Colonic mucosa (tissue), 4 donors: ENCODE measurements at regions not wholly inside any gene's neighbourhood (a gene's known extent, or its start where the extent isn't known, plus 50 kb on each side); places are given as distances from the start of the nearest gene placed in this dataset.

Experiments
- DNase-seq: peaks from one replicate; pipeline ENCODE4 v3.0.0-alpha.2; 2020
- H3K27ac ChIP-seq: fragments of 200-600 bp; one replicate; pipeline ENCODE4 v1.8.0; 2021
- H3K27me3 ChIP-seq: fragments of 200-600 bp; one replicate; pipeline ENCODE4 v1.8.0; 2021
- H3K36me3 ChIP-seq: fragments of 200-600 bp; one replicate; pipeline ENCODE4 v1.8.0; 2021
- H3K4me1 ChIP-seq: fragments of 200-600 bp; one replicate; pipeline ENCODE4 v1.8.0; 2021; ENCODE audit warnings: mild to moderate bottlenecking
- H3K4me3 ChIP-seq: fragments of 200-600 bp; one replicate; pipeline ENCODE4 v1.8.0; 2021
- H3K9ac ChIP-seq, 2 donors: one replicate each; pipeline ENCODE4 v1.7.0; 2013; ENCODE audit warnings: control low read depth in 2 of 2, low read depth in 2 of 2, low read length in 2 of 2
- H3K9me3 ChIP-seq: fragments of 200-600 bp; one replicate; pipeline ENCODE4 v1.8.0; 2021
- intact Hi-C: fragments of 100-400 bp; cut with DNase I; formaldehyde crosslinking; loops from one replicate; pipeline ENCODE4 v1.14.1; 2022
- TF ChIP-seq, protein P1 (sequence below): fragments of 200-600 bp; IDR thresholded peaks from one replicate; pipeline ENCODE4 v1.8.0; 2022; ENCODE audit warnings: antibody characterized with exemption, mild to moderate bottlenecking
- donor health status: healthy.
- donor health status: DM: no; HTN: no; CAD: no.
- donor health status: DM: no; HTN: no; CAD: no.

DNA sequence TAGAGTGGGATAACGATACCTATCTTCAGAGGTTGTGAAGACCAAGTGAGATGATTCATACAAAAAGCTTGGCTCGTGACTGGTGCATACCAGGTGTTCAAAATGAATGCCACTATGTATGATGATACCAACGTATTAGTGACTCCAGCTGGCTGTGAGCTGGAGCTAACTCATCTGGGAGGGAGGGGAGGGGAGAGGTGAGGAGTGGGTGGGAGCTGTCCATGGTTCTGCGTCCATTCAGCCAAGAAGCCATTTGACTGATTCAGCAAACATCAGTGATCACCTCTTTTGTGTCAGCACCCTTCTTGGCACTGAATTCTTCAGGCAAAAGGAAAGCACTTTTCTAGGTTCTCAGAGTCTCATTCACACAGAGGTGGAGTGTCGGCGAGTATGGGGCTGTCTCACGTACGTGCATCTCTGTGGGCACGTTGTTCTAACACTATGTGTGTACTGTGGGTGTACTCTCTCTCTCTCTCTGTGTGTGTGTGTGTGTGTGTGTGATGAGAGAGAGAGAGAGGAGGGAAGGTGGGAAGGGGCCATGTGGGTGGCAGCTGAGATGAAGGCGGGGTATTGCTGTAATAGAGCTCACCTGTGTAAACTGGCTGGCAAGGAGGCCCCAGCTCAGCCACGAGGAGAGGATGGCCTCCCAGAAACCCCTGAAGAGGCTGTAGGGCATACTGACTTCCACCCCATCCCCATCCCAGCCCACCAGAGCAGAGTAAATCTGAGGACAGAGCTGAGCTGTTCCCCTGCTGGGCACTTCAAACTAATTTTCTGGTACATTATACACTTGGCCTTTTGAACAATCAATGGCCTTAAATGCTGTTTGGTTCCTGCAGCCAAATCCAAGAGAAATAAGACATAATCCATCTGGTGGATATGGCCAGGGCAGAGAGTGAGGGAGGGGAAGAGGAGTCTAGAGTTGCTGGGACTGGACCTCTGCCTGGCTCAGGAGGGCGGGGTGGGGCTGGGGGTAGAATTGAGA lies 96.1 kb upstream of the THY1 start:
- Histone ChIP-seq H3K9ac (no peak overlapping the region), H3K36me3 (no peaks in the 10 kb centered on the region), H3K27ac (no peak overlapping the region), H3K4me1 (no peaks in the 10 kb centered on the region), H3K4me3 (no peak overlapping the region), H3K9me3 (no peaks in the 10 kb centered on the region), H3K27me3 (no peaks in the 10 kb centered on the region)
- DNase-seq, result no peak
- TF ChIP-seq, protein P1, sequence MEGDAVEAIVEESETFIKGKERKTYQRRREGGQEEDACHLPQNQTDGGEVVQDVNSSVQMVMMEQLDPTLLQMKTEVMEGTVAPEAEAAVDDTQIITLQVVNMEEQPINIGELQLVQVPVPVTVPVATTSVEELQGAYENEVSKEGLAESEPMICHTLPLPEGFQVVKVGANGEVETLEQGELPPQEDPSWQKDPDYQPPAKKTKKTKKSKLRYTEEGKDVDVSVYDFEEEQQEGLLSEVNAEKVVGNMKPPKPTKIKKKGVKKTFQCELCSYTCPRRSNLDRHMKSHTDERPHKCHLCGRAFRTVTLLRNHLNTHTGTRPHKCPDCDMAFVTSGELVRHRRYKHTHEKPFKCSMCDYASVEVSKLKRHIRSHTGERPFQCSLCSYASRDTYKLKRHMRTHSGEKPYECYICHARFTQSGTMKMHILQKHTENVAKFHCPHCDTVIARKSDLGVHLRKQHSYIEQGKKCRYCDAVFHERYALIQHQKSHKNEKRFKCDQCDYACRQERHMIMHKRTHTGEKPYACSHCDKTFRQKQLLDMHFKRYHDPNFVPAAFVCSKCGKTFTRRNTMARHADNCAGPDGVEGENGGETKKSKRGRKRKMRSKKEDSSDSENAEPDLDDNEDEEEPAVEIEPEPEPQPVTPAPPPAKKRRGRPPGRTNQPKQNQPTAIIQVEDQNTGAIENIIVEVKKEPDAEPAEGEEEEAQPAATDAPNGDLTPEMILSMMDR, result no peak
- intact Hi-C loops, result no loop called here

DNA sequence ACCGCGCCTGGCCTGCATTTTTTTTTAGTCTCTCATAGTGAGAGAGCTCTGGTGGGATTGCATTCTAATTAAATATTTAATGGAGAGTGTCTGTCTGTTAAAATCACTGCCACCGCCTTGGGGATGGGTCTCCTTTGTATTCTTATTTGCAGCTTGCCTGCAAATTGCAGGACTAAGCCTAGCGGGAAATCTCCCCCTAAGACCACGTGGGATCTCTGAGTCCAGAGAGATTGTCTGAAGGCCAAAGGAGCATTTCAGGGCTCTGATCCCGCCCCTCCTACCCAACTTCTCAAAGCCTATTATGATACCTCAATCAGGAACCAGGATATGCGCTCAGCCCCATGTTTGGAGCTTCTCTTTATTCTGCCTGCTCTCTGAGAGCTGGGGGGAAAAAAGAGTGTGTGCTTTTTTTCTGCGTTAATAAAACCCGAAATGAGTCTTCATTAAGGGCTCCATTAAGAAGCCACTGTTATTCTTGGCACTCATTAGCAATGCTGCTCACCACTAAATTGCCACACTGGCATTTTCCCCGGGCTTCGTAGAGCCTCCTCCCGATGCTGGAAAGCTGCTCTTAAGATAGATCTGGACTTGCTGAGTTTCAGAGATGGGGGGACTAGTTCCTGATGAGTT lies 92.9 kb upstream of the THY1 start:
- Histone ChIP-seq H3K4me1 (no peaks in the 10 kb centered on the region), H3K9me3 (no peaks in the 10 kb centered on the region), H3K9ac (no peak overlapping the region), H3K27ac (no peak overlapping the region), H3K4me3 (no peak overlapping the region), H3K36me3 (no peaks in the 10 kb centered on the region), H3K27me3 (no peaks in the 10 kb centered on the region)
- intact Hi-C loops, result no loop called here
- TF ChIP-seq, protein P1, result no peak
- no peak for DNase-seq

DNA sequence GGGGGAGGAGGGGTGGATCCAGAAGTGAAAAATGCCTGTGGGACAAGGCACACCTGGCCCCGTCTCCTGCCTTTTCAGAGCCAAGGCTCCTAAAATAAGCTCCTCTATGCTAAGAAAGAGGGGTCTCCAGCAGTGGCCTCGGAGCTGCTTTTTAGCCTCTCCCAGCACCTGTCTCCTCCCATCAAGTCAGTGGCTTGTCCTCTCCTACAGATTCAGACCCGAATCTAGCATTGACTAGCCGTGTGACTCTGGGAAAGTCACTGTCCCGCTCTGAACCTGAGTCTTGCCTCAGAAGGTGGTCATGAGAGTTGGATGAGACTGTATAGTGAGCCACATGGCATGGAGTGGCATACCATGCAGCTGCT lies 90.8 kb upstream of the THY1 start:
- H3K36me3 ChIP-seq, result no peaks in the 10 kb centered on the region
- H3K9ac ChIP-seq, result no peak overlapping the region
- no peak for DNase-seq
- H3K27me3 ChIP-seq, result no peaks in the 10 kb centered on the region
- intact Hi-C loops, result no loop called here
- H3K9me3 ChIP-seq, result no peaks in the 10 kb centered on the region
- H3K4me3 ChIP-seq, result no peak overlapping the region
- no peaks in the 10 kb centered on the region for H3K4me1 ChIP-seq
- H3K27ac ChIP-seq, result no peak overlapping the region
- TF ChIP-seq, protein P1, result no peak

DNA sequence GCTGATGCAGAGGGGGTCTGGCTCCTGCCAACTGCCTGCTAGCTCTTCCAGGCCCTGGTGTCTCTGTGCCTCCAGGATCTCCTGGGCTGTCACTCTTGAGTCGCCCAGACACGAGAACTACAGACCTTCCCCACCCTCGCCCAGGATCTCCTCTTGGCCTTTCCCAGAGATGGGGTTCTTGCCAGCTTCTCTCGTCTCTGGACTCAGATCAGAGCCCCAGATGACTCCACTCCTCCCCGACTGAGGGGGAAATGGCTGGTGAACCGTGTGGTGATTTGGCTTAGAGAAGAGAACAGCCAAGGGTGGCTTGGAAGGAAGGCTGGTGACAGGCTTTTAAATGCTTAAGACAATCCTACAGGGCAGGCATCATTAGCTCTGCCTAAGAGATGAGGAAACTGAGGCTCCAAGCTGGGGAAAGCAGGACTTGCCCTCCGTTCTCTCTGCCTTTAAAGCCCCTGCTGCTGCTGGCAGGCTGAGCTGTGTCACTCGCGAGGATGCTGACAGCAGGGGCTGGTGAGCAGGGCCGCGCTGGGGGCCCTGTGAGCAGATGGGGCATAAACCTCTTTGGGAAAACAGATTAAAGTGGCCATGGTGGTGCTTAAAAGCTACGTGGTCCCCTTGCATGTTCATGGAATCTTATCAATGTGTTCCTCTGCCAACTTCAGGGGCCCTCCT lies 90.3 kb upstream of the THY1 start:
- TF ChIP-seq, protein P1, result no peak
- no peaks in the 10 kb centered on the region for H3K36me3 ChIP-seq
- H3K4me3 ChIP-seq, result no peak overlapping the region
- no peak overlapping the region for H3K27ac ChIP-seq
- no peak for DNase-seq
- intact Hi-C loops, result no loop called here
- H3K9me3 ChIP-seq, result no peaks in the 10 kb centered on the region
- H3K4me1 ChIP-seq, result no peaks in the 10 kb centered on the region
- no peak overlapping the region for H3K9ac ChIP-seq
- no peaks in the 10 kb centered on the region for H3K27me3 ChIP-seq

DNA sequence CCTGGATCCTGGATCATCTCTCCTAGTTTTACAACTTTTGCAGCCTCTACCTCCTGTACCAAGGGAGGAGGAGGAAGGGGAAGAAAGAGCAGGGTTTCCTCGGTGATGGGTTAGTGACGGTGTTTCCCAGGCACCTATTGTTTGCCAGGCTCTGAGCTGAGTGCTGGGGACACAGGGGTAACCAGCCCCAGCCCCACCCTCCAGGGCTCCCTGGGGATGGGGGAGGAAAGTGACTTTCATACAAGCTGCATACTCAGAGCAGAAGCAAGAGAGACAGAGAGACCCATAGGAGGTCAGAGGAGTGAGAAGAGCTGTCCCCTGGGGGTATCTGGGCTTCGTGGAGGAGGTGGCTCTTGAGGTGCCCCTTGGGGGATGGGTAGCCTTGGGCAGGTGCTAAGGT lies 89.4 kb upstream of the THY1 start:
- no peaks in the 10 kb centered on the region for H3K27me3 ChIP-seq
- TF ChIP-seq, protein P1, result no peak
- no peak for DNase-seq
- intact Hi-C loops, result no loop called here
- no peaks in the 10 kb centered on the region for H3K36me3 ChIP-seq
- no peak overlapping the region for H3K9ac ChIP-seq
- H3K9me3 ChIP-seq, result no peaks in the 10 kb centered on the region
- no peaks in the 10 kb centered on the region for H3K4me1 ChIP-seq
- H3K27ac ChIP-seq, result no peak overlapping the region
- H3K4me3 ChIP-seq, result no peak overlapping the region
